Gastroesophageal sphincter (tissue), 3 donors: ENCODE measurements at regions not wholly inside any gene's neighbourhood (a gene's known extent, or its start where the extent isn't known, plus 50 kb on each side); places are given as distances from the start of the nearest gene placed in this dataset.

ENCODE experiments used
- POLR2A ChIP-seq, 2 donors: fragments of 450-650 bp; IDR thresholded peaks; one replicate each; pipeline ENCODE4 v1.6.1; 2017; ENCODE audit warnings: antibody characterized with exemption in 2 of 2, mild to moderate bottlenecking in 2 of 2, moderate library complexity in 1 of 2
- TF ChIP-seq, protein P1 (sequence below), 4 experiments: fragments of 200-600 bp in 2 of 4; fragments of 450-650 bp in 2 of 4; sonication (generic) in 1 of 4; IDR thresholded peaks; one replicate each; pipeline ENCODE4 v1.5.1; 2017 to 2019; ENCODE audit warnings: antibody characterized with exemption in 4 of 4, mild to moderate bottlenecking in 2 of 4, moderate library complexity in 2 of 4

DNA sequence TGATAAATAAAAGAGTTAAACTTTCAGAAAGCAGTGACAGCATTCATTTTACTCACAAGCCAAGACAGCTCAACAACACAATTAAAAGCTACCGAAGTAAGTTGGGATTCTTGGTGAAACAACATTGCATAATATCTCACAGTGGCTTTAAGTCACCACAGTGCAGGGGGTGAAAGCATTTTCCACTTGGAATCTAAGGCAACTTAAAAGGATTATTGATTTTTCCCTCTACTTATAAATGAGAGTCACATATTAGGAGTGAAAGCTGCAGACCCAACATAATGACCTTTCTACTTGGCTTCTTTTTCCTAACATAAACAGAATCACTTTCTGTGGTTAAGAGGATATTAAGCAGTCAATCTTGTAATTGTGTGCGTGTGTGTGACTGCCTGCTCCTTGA lies 536.6 kb upstream of the CXADR start:
- TF ChIP-seq, protein P1, sequence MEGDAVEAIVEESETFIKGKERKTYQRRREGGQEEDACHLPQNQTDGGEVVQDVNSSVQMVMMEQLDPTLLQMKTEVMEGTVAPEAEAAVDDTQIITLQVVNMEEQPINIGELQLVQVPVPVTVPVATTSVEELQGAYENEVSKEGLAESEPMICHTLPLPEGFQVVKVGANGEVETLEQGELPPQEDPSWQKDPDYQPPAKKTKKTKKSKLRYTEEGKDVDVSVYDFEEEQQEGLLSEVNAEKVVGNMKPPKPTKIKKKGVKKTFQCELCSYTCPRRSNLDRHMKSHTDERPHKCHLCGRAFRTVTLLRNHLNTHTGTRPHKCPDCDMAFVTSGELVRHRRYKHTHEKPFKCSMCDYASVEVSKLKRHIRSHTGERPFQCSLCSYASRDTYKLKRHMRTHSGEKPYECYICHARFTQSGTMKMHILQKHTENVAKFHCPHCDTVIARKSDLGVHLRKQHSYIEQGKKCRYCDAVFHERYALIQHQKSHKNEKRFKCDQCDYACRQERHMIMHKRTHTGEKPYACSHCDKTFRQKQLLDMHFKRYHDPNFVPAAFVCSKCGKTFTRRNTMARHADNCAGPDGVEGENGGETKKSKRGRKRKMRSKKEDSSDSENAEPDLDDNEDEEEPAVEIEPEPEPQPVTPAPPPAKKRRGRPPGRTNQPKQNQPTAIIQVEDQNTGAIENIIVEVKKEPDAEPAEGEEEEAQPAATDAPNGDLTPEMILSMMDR (IDR thresholded peaks at IDR 0.05) = no peak
- no peak for TF ChIP-seq POLR2A (IDR thresholded peaks at IDR 0.05)
